MCF 10A (cell line): ENCODE measurements at regions not wholly inside any gene's neighbourhood (a gene's known extent, or its start where the extent isn't known, plus 50 kb on each side); places are given as distances from the start of the nearest gene placed in this dataset.

Experiments
- BruUV-seq: library from RNA; stranded (reverse); fragments of 400-500 nt; replicated peaks from 2 replicates; lab custom pipeline; 2021; lab: Mats Ljungman, UMichigan
- CTCF ChIA-PET: fragments of 300-600 bp; sonication (Branson Sonifier 250); formaldehyde crosslinking; extraction: SDS; loops from one replicate; lab custom pipeline; 2021; ENCODE audit warnings: antibody characterized with exemption, inconsistent platforms; lab: Yijun Ruan, JAX
- POLR2A ChIA-PET: fragments of 300-600, 350-650 bp; sonication (Branson Sonifier 250); formaldehyde crosslinking; extraction: SDS; loops from one replicate; lab custom pipeline; 2020; ENCODE audit warnings: antibody characterized with exemption, inconsistent platforms; lab: Yijun Ruan, JAX
- DNase-seq: peaks from one replicate; pipeline ENCODE4 v3.0.0-alpha.2; 2018; ENCODE audit not compliant: unreplicated experiment
- H3K27ac Mint-ChIP-seq: one replicate; pipeline ENCODE4 v1.8.0; 2022; ENCODE audit warnings: mild to moderate bottlenecking, low read depth, mixed read lengths; ENCODE audit not compliant: unreplicated experiment
- H3K27me3 Mint-ChIP-seq: one replicate; pipeline ENCODE4 v1.8.0; 2022; ENCODE audit warnings: mixed read lengths; ENCODE audit not compliant: insufficient read depth, unreplicated experiment
- H3K36me3 Mint-ChIP-seq: one replicate; pipeline ENCODE4 v1.8.0; 2022; ENCODE audit warnings: mild to moderate bottlenecking, moderate library complexity, mixed read lengths; ENCODE audit not compliant: insufficient read depth, unreplicated experiment
- H3K4me1 Mint-ChIP-seq: one replicate; pipeline ENCODE4 v1.8.0; 2022; ENCODE audit warnings: mixed read lengths; ENCODE audit not compliant: insufficient read depth, unreplicated experiment
- H3K4me3 Mint-ChIP-seq: one replicate; pipeline ENCODE4 v1.8.0; 2022; ENCODE audit warnings: mild to moderate bottlenecking, moderate library complexity, mixed read lengths; ENCODE audit not compliant: unreplicated experiment
- H3K9me3 Mint-ChIP-seq: one replicate; pipeline ENCODE4 v1.8.0; 2022; ENCODE audit warnings: mixed read lengths; ENCODE audit not compliant: unreplicated experiment
- CTCF ChIP-seq: fragments of 200-600 bp; IDR thresholded peaks from one replicate; pipeline ENCODE4 v1.8.0; 2022; ENCODE audit warnings: antibody characterized with exemption, mild to moderate bottlenecking; ENCODE audit not compliant: unreplicated experiment
- intact Hi-C: fragments of 100-400 bp; cut with micrococcal nuclease; formaldehyde crosslinking; loops from 2 replicates; pipeline ENCODE4 v1.14.1; 2022

- Mint-ChIP-seq H3K4me3 (no peak overlapping the region), H3K9me3 (peaks cover 15% of the 10 kb centered on the region), H3K4me1 (no peaks in the 10 kb centered on the region), H3K36me3 (no peaks in the 10 kb centered on the region), H3K27ac (no peak overlapping the region), H3K27me3 (peaks cover 12% of the 10 kb centered on the region)
- DNase-seq = no peak
- BruUV-seq = no TSS peak
- TF ChIP-seq CTCF = no peak
- intact Hi-C loops = no loop called here
- ChIA-PET CTCF (interaction anchor here (0.7 kb wide), 1 partner anchor 39 kb away, joined by 3 read pairs; no protein-coding TSS in a partner anchor), POLR2A (no interaction called here)
These were observed 106.8 kb upstream of the LDAH start for GRCh38 chr2:20929721-20930120.

GRCh38 chr2:20928617-20929016 lies 105.7 kb upstream of the LDAH start:
- no peak for DNase-seq
- H3K27me3 Mint-ChIP-seq = peaks cover 12% of the 10 kb centered on the region
- peaks cover 15% of the 10 kb centered on the region for H3K9me3 Mint-ChIP-seq
- CTCF ChIA-PET = no interaction called here
- H3K4me3 Mint-ChIP-seq = no peak overlapping the region
- TF ChIP-seq CTCF = no peak
- intact Hi-C loops = no loop called here
- no TSS peak for BruUV-seq
- H3K27ac Mint-ChIP-seq = no peak overlapping the region
- POLR2A ChIA-PET = no interaction called here
- no peaks in the 10 kb centered on the region for H3K36me3 Mint-ChIP-seq
- H3K4me1 Mint-ChIP-seq = no peaks in the 10 kb centered on the region

- no peak for TF ChIP-seq CTCF
- H3K9me3 Mint-ChIP-seq = peaks cover 15% of the 10 kb centered on the region
- H3K4me1 Mint-ChIP-seq = no peaks in the 10 kb centered on the region
- intact Hi-C loops = no loop called here
- no peak overlapping the region for H3K4me3 Mint-ChIP-seq
- H3K36me3 Mint-ChIP-seq = no peaks in the 10 kb centered on the region
- no peak overlapping the region for H3K27ac Mint-ChIP-seq
- no TSS peak for BruUV-seq
- POLR2A ChIA-PET = no interaction called here
- CTCF ChIA-PET = interaction anchor here (0.6 to 1.9 kb wide), 2 partner anchors 24 to 39 kb away, joined by 3 to 11 read pairs; no protein-coding TSS in a partner anchor
- peak; percentile 36 for DNase-seq
- peaks cover 12% of the 10 kb centered on the region for H3K27me3 Mint-ChIP-seq
These were observed 102.5 kb upstream of the LDAH start for GRCh38 chr2:20925265-20925889.

- BruUV-seq = no TSS peak
These were observed 96.4 kb upstream of the LDAH start for GRCh38 chr2:20919297-20919800.

More at GRCh38 chr2:20919297-20919800, 96.4 kb upstream of the LDAH start:
- ChIA-PET CTCF (interaction anchor here (1.2 to 1.7 kb wide), 3 partner anchors 44 to 258 kb away, joined by 4 to 7 read pairs (median 5); no protein-coding TSS in a partner anchor), POLR2A (no interaction called here)
- TF ChIP-seq CTCF = no peak
- Mint-ChIP-seq H3K27ac (no peak overlapping the region), H3K4me3 (no peak overlapping the region), H3K36me3 (no peaks in the 10 kb centered on the region), H3K4me1 (peaks cover 18% of the 10 kb centered on the region), H3K27me3 (no peaks in the 10 kb centered on the region), H3K9me3 (no peaks in the 10 kb centered on the region)
- intact Hi-C loops = no loop called here
- no peak for DNase-seq
